ENCODE measurements at regions not wholly inside any gene's neighbourhood (a gene's known extent, or its start where the extent isn't known, plus 50 kb on each side); places are given as distances from the start of the nearest gene placed in this dataset.

- TF ChIP-seq CTCF (IDR thresholded peaks at IDR 0.05) (no peak), POLR2AphosphoS5 (IDR thresholded peaks at IDR 0.05; ENCODE audit: low read depth, low read length) (no peak), TCF7L2 (IDR thresholded peaks at IDR 0.05; ENCODE audit: low read depth, low read length) (no peak), REST (IDR thresholded peaks at IDR 0.05; ENCODE audit: insufficient read depth in 1 of 2, low read depth in 2 of 2, low read length in 1 of 2) (no peak)
Measured at GRCh38 chr20:6663751-6664388, 103.6 kb upstream of the BMP2 start.
